Glutamatergic neuron (in vitro differentiated cells): ENCODE measurements at regions not wholly inside any gene's neighbourhood (a gene's known extent, or its start where the extent isn't known, plus 50 kb on each side); places are given as distances from the start of the nearest gene placed in this dataset.

Source experiments
- DNase-seq: peaks from one replicate; pipeline ENCODE4 v3.0.0; 2022
- H3K27ac Mint-ChIP-seq: one replicate; pipeline ENCODE4 v1.8.0; 2020; ENCODE audit warnings: mild to moderate bottlenecking, mixed read lengths, inconsistent platforms; ENCODE audit not compliant: unreplicated experiment
- H3K27me3 Mint-ChIP-seq: one replicate; pipeline ENCODE4 v1.8.0; 2020; ENCODE audit warnings: mild to moderate bottlenecking, moderate library complexity, mixed read lengths, inconsistent platforms; ENCODE audit not compliant: unreplicated experiment
- H3K36me3 Mint-ChIP-seq: one replicate; pipeline ENCODE4 v1.8.0; 2020; ENCODE audit warnings: mild to moderate bottlenecking, mixed read lengths, inconsistent platforms; ENCODE audit not compliant: unreplicated experiment
- H3K4me1 Mint-ChIP-seq: one replicate; pipeline ENCODE4 v1.8.0; 2020; ENCODE audit warnings: mild to moderate bottlenecking, low read depth, mixed read lengths, inconsistent platforms; ENCODE audit not compliant: unreplicated experiment
- H3K4me3 Mint-ChIP-seq: one replicate; pipeline ENCODE4 v1.8.0; 2020; ENCODE audit warnings: mild to moderate bottlenecking, mixed read lengths, inconsistent platforms; ENCODE audit not compliant: unreplicated experiment
- H3K9me3 Mint-ChIP-seq: one replicate; pipeline ENCODE4 v1.8.0; 2020; ENCODE audit warnings: mild to moderate bottlenecking, moderate library complexity, mixed read lengths, inconsistent platforms; ENCODE audit not compliant: unreplicated experiment
- TF ChIP-seq, protein P1 (sequence below): fragments of 200-600 bp; sonication (generic); IDR thresholded peaks from one replicate; pipeline ENCODE4 v1.5.0; 2021; ENCODE audit not compliant: partially characterized antibody, unreplicated experiment

DNA sequence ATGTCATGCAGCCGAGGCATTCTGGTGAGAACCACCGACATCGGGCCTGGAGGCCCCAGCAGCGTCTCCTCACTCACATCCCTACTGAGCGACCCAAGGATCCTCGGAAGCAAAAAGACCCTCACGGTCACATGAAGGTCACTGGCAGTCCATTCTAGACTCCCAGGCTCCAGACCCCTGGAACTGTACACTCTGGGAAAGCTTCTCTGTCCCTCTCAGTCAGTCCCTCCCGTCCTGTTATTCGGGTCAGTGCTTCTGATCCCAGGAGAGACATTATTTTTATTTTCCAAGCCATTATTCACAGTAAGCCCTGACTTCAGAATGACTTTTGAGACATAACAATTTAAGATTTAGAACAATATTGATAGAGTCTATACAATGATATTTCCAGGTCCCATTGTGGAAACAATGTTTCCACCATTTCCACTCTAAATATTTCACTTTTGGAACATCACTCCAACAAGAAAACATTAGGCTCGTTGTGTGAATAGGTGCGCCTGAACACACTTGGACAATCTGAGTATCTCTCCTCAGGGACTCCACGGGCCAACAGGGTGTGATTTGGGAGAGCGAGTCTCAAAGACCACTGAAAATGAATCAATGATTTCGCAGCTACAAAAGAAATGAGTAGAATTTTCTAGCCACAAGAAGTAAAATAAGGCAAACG, 199.7 kb downstream of the SOD2 start:
- no peak overlapping the region for H3K4me3 Mint-ChIP-seq
- peaks cover 3% of the 10 kb centered on the region for H3K27me3 Mint-ChIP-seq
- peaks cover 2% of the 10 kb centered on the region for H3K9me3 Mint-ChIP-seq
- no peaks in the 10 kb centered on the region for H3K36me3 Mint-ChIP-seq
- no peak overlapping the region for H3K27ac Mint-ChIP-seq
- TF ChIP-seq, protein P1, sequence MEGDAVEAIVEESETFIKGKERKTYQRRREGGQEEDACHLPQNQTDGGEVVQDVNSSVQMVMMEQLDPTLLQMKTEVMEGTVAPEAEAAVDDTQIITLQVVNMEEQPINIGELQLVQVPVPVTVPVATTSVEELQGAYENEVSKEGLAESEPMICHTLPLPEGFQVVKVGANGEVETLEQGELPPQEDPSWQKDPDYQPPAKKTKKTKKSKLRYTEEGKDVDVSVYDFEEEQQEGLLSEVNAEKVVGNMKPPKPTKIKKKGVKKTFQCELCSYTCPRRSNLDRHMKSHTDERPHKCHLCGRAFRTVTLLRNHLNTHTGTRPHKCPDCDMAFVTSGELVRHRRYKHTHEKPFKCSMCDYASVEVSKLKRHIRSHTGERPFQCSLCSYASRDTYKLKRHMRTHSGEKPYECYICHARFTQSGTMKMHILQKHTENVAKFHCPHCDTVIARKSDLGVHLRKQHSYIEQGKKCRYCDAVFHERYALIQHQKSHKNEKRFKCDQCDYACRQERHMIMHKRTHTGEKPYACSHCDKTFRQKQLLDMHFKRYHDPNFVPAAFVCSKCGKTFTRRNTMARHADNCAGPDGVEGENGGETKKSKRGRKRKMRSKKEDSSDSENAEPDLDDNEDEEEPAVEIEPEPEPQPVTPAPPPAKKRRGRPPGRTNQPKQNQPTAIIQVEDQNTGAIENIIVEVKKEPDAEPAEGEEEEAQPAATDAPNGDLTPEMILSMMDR = no peak
- no peak for DNase-seq
- H3K4me1 Mint-ChIP-seq = peaks cover 16% of the 10 kb centered on the region

DNA sequence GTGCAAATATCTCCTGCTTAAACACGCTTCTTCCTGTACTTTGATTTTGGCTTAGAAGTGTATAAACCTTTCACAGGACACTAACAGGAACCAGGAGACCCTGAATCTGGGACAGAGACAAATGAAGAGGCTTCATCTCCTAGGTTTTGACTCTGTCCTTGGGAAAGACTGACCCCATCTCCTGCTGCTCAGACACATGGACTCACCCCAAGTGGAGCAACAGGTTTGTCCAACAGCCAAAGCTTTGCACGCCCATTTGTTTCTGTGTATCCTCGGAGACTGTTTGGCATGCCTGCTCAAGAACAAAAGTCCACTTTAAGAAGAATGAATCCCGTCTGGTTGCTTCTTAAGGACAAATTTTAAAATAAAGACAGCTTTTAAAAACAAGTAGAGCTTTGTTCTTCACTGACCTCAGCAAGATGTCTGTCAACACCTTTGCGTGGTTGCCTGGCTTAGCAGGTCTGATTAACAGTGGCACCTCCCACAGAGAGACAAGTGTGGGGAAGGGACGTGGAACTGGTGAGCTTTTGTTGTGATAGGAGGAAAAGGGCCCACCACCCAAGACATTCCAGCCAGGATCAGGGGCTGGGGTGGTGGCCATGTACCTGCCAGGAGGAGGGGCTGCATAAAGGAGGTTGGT, 202.6 kb downstream of the SOD2 start:
- Mint-ChIP-seq H3K27me3 (peaks cover 3% of the 10 kb centered on the region), H3K4me3 (no peak overlapping the region), H3K36me3 (no peaks in the 10 kb centered on the region), H3K27ac (no peak overlapping the region), H3K9me3 (peaks cover 2% of the 10 kb centered on the region), H3K4me1 (peaks cover 16% of the 10 kb centered on the region)
- TF ChIP-seq, protein P1 = no peak
- no peak for DNase-seq

DNA sequence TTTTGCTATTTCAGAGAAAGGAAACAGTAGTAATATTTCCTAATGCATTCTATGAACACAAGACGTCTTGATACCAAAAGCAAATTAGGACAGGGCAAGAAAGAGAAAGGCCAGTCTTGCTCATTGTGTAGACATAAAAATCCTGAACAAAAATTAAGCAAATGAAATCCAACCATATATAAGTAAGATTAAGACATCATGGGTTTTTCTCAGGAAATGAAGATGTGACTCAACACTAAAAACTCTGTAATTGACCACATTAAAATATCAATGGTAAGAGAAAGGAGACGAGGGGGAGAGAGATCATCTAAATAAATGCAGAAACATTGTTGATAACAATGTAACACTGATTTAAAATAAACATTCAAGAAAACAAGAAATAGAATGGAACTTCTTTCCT, 205.4 kb downstream of the SOD2 start:
- Mint-ChIP-seq H3K4me1 (no peaks in the 10 kb centered on the region), H3K36me3 (no peaks in the 10 kb centered on the region), H3K27ac (no peak overlapping the region), H3K9me3 (peaks cover 2% of the 10 kb centered on the region), H3K4me3 (no peak overlapping the region), H3K27me3 (no peaks in the 10 kb centered on the region)
- DNase-seq = no peak
- TF ChIP-seq, protein P1 = no peak

DNA sequence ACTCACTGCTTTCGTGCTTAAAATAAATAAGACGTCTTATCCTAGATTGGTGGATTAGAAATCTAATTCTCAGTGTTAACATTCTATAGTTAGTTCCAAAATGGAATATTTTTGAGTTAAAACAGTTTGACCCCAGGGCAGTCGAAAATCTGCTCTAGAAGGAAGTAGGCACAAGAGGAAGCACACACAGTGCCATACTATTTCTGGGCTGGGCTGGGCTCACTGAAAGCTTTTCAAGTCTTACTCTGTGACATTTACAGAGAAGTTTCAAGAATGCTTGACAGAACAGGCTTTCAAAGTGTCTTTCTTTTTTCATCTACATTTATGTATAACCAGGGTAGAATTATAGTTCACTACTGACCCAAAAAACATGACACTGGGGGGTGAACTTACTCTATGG, 209.8 kb downstream of the SOD2 start:
- H3K9me3 Mint-ChIP-seq = no peaks in the 10 kb centered on the region
- TF ChIP-seq, protein P1 = no peak
- no peak for DNase-seq
- no peak overlapping the region for H3K27ac Mint-ChIP-seq
- no peaks in the 10 kb centered on the region for H3K4me1 Mint-ChIP-seq
- H3K4me3 Mint-ChIP-seq = no peak overlapping the region
- H3K27me3 Mint-ChIP-seq = no peaks in the 10 kb centered on the region
- peaks cover 4% of the 10 kb centered on the region for H3K36me3 Mint-ChIP-seq

DNA sequence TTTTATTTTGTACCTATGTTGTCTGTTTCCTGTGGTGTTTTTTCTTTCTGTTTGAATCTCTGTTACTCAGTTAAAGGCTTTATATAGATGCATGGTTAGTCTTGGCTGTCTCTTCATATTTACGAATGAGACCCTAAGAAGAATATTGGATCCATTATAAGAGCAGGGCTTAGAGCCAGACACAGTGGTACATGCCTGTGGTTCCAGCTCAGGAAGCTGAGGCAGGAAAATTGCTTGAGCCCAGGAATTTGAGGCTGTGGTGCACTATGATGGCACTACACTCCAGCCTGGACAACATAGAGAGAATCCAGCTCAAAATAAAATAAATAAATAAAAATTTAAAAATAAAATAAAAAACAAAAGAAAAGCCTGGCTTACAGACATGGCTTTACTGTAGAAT, 211.1 kb downstream of the SOD2 start:
- Mint-ChIP-seq H3K27me3 (no peaks in the 10 kb centered on the region), H3K9me3 (no peaks in the 10 kb centered on the region), H3K27ac (no peak overlapping the region), H3K4me3 (no peak overlapping the region), H3K36me3 (peaks cover 4% of the 10 kb centered on the region), H3K4me1 (no peaks in the 10 kb centered on the region)
- DNase-seq = no peak
- TF ChIP-seq, protein P1 = no peak
